Smooth muscle cell of the brain vasculature (primary cell): ENCODE measurements at regions not wholly inside any gene's neighbourhood (a gene's known extent, or its start where the extent isn't known, plus 50 kb on each side); places are given as distances from the start of the nearest gene placed in this dataset.

Experiments
- DNase-seq: peaks from one replicate; pipeline ENCODE4 v3.0.0-alpha.2; 2012; ENCODE audit warnings: low read depth, low spot score

DNA sequence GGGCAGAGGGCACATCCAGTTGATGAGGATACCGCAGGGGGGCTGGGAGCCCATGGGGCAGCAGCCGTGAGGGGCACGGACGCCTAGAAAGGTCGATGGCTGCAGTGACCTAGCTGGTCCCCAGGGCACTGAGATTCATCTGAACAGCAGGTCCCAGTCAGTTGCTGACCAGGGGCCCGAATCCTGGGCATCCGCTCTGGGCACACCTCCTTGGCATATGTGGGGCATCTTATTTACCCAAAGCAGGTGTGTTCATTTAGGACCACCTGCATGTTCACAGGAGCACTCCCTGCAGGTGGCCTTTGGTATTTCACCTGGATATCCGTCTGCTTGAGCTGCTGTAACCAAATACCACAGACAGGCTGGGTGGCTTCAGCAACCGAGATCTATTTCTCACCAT is 72.0 kb upstream of the ODC1 start:
- DNase-seq = no peak

DNA sequence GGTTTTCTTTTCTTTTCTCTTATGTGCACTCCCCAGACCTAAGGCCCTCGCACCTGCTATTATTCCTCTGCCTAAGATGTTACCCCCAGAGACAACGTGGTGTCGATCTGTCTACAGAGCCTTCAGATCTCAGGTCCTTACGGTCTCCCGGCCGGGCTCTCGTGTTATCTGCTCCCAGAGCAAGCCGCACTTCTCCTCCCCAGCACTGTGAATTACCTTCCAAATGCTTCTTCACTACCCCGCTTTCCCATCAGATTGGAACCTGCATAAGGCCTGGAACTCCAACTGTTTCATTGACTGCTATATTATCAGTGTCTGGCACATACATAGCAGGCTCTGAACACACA is 71.2 kb upstream of the ODC1 start:
- no peak for DNase-seq

DNA sequence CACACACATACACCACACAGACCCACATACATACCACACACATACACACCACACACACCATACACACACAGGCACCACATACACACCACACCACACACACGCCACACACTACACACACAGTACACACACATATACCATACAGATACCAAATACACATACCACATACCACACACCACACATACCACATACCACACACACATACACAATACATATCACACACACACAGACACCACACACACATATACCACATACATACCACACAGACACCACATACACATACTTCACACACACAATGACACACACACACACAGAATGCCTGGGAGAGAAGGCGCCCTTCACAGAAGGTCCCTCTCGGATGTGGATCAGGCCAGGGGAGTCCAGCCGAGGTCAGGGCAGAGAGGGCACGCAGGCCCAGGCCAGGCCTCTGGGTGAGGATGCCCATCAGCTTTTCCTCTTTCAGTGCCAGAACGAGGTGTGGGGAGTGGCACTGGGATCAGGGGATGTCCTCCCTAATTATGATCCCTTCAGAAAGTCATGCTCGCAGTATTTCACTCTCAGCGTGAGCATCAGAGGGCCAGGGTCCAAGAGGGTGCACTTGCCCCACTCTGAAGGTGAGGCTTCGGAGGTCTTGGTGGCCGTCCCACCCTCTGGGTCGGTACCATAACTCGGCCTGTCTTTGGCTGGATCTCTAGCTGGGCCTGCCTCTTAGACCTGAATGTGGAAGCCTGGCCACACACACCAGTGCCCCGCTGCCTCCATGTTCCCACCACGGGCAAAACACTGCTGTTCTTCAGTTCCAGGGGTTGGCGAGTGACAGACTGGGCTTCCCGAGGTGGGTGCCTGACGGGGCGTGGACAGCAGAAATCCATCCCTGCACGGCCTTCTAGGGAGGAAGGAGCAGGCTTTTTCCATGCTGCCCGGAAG is 70.6 kb upstream of the ODC1 start:
- DNase-seq = no peak

DNA sequence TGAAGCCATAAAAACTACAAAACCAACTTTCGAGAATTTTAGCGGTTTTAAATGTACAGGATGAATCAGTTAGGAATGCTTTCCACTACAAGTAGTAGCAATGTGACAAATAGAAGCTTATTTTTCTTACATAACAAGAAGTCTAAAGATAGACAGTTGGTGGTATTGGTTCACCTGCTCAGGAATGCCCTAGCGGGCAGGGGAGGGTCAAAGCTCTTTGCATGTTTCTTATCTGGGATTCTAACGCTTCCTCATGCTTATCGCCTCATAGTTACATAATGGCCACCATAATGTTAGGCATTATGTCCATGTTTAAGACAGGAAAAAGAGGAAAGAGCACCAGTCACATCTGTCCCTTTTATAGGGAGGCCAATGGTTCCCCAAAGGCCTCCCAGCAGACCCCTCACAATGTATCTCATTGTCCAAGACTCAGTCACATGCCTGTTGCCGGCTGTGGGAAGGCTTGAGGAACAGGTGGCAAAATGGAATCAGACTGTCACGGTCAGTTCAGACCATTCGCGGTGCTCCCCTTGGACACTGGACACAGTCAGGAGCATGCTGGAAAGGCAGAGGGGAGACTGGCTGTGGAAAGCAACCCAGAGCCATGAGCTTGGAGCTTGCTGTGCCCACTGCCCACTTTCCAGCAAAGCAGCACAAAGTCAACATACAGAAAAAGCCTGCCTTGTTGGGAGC is 69.4 kb upstream of the ODC1 start:
- no peak for DNase-seq

DNA sequence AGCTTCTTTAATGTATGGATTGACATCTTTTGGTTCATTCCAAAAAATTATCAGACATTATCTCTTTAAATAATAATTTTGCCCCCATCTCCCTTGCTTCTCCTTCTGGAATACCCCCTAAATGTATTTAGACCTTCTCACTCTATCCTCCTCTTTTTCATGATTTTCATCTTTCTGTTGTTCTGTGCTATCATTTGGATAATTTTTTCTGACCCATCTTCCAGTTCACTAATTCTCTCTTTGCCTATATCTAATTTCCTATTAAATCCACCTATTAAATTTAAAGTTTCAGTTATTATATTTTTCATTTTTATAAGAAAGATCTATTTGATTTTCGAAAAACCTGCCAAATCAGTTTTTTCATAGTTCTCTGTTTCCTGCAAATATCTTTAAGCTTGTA is 67.8 kb upstream of the ODC1 start:
- DNase-seq = no peak

DNA sequence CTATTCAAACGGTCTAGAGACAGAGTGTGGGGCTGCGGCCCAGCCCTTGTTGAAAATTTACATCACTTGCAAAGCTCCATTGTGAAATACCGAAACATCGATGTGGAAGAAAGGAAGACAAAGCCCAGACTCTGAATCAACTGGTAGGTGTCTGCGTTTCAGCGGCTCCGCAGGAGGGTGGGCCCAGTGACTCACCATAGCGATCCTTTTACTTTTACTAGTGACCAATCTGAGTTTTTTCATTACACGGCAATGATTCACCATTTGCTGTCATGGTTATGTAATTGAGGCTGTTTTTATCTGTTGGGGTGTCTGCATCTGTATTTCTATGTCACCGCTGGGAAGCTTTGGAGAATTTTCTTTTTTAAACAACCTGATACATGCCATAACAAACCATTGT is 66.6 kb upstream of the ODC1 start:
- DNase-seq = peak; percentile 28

DNA sequence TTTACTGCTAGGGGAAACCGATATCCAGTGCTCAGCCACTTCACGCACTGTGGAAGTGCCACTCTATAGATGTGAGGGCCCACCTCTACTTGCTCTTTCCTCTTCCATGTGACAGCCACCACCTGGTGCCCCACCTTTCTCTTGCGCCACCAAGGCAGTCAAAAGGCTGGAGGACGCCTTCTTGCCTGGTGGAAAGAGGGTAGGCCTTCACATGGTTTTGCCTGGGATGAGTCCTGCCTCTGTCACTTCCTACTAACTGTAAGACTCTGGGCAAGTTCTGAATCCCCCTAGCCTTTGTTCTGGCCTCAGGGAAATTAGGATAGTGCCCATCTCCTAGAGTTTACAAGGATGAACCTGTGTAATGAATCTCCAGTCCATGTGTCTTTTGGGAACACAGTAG is 66.1 kb upstream of the ODC1 start:
- no peak for DNase-seq

DNA sequence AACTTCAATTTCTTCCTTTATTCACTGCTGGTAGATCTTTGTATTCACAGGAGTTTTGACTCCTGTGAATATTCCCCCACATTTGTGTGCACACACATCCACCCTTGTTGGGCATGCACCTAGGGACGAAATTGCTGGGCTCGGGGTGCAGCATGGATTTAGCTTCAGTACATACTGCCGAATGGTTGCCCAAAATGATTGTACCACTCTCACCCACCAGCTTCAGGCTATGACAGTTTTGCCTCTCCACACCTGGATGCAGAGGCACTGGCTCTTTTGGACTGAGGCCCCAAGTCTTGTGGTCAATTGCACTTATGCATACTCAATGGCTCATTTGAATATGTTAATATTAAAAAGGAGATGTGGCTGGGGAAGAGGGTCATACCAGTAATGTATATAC is 65.1 kb upstream of the ODC1 start:
- no peak for DNase-seq

DNA sequence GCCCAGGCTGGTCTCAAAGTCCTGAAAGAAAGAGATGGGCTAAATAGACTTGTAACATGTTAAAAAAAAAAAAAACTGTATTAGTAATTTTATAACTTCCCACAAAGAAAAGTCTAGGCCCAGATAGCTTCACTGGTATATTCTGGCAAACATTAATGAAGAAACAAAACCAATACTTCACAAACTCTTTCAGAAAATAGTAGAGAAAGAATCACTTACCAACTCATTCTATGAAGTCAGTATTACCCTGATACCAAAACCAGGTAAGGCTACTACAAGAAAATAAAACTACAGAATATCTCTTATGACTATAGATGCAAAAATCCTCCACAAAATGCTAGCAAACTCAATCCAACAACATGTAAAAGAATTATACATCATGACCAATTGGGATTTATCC is 59.9 kb upstream of the ODC1 start:
- DNase-seq = no peak

DNA sequence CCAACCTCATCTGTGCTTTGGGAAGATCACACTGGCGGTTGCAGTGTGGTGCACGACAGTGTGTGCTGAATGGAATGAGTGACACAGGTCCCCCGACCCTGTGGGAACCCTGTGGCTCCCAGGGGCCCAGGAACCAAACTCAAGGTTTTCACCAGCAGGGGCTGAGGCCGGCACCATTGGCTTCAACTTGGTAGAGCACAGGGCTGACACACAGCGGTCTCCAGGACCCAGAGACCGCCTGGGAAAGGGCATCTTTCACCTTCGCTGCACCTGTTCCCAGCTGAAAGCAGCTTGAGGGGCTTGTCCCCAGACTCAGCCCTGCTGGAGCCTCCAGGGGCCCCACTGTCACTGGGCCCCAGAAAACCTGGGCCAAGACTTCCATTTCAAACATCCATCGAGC is 59.0 kb upstream of the ODC1 start:
- no peak for DNase-seq

DNA sequence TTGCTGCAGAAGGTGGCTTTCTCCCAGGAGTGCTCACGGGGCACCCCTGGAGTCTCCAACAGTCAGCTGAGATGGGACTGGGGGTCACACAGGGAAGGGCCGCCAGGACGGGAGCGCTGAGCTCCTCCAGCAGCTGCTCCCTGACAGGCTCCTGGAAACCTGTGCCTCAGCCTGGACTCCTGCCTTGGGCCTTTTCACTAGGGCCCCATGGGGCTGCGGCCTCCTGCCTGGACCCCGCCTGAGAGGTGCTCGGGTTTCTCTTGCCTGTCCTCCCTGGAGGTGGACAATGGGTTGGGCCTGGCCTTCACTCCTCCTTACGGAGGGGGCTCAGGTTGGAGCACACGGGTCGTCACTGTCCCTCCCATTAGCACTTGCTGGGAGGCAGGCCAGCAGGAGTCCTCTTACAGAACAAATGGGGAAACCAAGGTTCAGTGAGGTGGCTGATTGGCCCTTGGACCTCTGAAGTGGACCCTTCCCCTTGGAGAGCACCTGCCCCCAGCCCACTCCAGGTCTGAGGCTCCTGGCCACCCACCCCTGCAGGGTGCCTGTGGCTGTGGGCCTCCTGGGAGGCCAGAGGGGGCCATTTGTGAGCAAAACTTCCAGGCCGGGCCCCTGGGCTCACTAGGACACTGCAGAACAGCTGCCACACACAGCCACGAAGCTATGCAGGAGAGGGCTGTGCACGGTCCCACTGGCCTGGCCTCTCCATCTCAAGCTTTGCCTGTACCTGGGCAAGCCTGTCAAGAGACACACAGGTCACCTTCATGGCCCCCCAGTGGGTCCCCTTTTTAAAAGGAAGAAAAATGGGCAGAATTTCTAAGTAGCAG is 57.1 kb upstream of the ODC1 start:
- no peak for DNase-seq

DNA sequence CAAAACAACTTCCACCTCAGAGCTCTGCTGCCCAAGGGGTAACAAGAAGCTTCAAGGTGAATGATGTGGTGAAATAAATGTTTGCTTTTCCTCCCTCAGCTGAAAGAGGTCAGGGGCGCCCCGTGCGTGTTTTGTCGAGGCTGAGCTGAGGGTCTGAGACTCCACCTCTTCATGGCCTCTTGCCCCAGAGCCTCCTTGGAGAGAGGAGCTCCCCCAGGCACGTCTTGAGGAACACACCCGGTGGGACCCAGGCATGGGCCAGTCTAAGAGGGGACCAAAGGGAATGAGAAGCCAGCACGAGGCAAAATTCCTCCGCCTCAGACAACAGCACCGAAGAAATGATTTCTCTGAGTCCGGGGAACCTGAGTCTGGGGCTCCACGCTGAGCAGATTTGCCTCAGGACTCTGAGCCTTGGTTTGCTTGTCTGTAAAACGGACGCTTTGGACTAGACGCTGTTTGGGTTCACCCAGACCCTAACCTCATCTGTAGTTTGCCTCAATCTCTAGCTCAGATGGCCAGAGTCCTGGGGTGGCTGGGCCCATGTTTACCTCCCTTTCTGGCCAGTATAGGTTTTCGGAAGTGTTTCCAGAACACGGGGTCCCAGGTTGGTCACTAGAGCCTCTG is 56.4 kb upstream of the ODC1 start:
- DNase-seq = no peak

DNA sequence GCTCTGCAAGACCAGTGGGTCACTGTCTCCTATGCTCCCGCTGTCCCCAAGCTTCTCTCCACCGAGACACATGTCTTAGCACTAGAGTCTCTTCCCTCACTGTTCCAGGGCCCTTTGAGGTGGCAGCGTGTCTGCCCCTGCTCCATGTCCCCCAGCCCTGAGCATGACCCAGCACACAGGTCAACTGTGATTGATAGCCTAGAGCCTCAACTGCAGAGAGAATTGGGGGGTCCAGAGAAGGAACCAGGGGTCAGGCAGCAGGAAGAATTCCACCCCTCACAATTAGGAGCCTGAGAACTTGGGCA is 54.6 kb upstream of the ODC1 start:
- no peak for DNase-seq

DNA sequence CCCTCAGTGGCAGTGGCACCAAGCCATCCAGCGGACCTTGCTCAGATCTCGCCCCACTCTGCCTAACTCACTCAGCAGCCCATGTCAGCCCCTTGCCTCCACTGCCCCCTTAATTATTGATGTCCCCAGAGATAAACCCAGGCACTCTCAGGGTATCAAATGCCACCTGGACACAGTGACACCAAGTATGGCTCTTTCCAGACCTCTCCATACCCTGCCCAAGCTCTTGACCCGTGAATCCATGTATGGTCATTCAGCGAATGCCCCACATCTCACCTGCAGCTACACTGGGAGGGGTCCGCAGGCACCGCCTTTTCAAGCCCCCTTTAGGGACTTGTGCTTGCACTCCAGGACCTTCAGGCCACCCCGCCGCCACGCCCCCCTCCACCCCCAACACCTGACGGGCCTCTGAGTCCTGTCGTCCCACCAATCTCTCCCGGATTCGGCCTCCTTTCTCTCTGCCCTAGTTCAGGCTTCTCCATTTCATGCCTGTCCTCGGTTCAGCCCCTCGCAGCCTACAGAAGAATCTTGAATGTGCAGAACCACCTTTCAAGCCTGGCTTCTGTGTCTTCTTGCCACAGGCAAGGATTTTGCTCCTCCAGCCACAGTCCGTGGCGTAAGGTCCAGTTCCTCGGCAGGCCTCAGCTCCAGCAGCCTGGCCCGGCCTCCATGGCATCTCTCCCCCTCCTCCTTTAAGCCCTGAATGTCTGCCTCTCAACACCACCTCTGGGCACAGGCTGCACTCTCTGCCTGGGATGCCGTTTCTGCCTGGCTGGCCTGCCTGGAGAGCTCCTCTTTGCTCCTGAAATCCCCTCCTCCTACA is 54.1 kb upstream of the ODC1 start:
- no peak for DNase-seq

DNA sequence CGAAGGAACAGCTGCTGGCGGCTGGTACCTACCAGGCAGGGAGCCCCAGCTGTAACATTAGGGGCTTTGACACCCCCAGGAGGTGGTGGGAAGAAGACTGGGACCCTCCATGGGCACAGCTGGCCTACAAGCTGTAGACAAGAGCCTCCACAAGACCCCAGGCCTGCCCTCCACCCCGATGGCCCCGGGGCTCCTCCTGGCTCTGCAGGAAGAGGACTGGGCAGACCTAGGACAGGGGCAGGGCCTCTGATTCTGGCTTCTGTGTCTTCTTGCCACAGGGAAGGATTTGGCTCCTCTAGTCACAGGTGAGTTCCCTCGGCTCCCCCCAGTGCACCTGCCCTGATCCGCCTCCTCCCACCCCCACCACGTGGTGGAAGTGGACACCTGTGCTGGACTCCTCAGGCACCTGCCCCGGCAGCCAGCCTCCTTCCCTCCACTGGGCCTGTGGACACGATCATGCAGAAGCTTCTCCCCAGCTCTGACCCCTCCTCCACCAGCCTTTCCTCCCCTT is 53.4 kb upstream of the ODC1 start:
- DNase-seq = no peak

DNA sequence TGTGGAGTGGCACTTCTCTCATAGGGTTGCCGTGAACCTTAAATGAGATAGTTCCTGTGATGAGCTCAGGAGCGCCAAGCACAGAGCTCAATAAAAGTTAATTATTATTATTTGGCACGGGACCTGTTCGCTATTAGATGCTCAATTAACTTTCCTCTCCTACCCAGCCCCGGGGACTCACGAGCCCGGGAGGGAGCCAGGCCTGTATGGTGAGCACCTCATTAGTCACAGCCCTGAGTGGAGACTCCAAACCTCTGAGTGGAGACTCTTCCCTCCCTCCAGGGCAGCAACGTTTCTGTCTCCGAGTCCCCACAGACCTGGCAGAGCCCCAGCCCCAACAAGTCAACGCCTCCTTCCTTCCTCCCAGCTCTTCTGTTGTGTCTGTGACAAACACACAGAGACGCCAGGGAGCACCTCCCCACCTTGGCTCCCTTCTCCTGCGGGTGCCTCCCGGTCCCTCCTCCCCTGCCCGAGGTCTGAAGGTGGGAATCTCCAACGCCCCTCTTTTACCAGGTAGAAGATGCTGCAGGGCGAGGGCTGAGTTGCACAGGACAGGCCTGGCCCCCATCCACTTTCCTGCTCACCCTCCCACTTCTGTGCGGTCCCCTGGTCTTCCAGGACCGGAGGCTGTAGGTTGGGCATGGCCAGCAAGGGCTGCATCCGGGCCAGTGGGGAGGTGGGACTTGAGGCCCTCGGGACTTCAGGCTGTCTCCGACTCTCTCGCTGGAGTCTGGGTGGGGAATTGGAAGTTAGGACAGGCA is 52.7 kb upstream of the ODC1 start:
- DNase-seq = no peak

DNA sequence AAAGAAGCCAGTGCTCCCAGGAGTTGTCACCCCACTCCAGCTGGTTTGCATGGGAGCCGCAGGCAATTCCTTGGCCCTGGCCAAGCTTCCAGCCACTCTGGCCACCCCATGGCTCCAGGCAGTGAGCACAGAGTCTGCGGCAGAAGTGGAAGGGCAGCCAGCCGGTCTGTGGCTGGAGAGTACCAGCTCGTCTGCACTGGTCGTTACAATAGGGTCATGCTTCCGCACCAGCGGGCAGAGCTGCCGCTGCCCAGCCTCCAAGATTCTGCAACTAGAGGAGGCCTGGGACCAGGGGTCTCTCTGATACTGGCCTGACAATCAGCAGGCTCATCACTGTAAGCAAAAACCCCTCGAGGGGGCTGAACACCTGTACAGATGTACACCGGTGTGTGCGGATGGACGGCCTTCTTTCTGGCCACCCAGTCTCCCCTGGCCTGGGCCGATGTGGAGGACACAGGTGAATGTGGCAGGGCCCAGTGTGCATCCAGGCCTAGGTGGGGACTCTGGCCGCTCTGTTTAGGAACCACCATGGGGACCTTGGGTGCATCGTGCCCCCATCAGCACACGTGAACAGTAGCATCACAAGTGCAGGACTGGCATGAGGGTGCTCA is 51.9 kb upstream of the ODC1 start:
- DNase-seq = no peak

DNA sequence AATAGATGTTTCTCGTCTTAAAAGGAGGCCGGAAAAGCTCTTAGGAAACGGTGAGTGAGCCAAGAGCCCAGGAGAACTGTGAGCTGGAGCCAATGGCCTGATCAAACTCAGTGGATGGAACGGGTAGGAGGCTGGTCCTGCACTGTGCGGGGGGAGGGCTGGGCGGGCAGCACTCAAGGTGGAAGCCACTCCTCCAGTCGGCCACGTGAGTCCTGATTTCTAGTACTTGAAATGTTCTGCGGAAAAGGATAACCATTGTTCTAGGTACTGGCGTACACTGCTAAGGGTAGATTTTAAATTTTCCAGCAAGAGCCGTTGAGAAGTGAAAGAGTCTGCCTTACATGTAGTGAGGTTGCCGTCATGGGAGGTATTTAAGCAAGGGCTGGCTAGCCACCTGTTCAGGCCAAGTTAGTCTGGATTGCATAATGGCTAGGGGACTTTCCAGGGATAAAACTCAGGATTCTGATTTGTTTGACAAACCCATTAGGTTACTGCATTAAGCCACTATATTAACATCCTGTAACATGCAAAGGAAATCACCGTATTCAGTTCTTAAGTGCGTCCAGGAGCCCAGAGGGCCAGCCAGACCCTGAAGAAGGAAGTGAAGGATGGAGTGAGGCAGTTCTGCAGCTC is 51.3 kb upstream of the ODC1 start:
- no peak for DNase-seq

DNA sequence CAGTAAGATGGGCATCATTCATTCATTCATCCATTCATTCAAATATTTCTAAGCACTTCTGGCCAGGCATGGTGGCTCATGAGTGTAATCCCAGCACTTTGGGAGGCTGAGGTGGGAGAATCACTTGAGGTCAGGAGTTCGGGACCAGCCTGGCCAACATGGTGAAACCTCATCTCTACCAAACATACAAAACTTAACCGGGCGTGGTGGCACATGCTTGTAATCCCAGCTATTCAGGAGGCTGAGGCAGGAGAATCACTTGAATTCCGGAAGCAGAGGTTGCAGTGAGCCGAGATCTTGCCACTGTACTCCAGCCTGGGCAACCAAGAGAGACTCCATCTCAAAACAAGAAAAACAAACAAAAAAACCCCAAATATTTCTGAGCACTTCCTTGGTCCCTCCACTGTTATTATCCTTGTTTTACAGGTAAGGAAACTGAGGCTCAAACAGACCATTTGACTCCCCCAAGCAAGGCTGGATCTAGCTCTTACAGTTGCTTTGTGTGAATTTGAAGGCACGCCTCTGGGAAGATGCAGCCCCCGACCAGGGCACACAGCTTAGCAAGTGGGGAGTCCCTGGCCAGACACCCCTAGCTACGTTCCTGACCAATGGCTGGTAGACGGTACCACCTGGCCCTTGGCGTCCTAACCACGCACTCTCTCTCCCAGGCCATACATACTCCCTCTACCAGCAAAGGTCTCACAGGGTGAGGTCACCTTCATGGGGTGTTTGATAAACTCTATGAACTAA is 50.6 kb upstream of the ODC1 start:
- no peak for DNase-seq
